HCT116 (cell line): ENCODE measurements at regions not wholly inside any gene's neighbourhood (a gene's known extent, or its start where the extent isn't known, plus 50 kb on each side); places are given as distances from the start of the nearest gene placed in this dataset.

Source experiments
- ATAC-seq: fragments of 200-7000 bp; cut with Tn5 transposase; 2 replicates; pipeline ENCODE4 v1.9.1; 2020; ENCODE audit warnings: mild to moderate bottlenecking, moderate library complexity
- BruUV-seq: library from RNA; stranded (reverse); fragments of 400-500 nt; replicated peaks from 2 replicates; lab custom pipeline; 2021; lab: Mats Ljungman, UMichigan
- CTCF ChIA-PET: fragments of 300-600 bp; sonication (Branson Sonifier 250); formaldehyde crosslinking; loops from one replicate; lab custom pipeline; 2021; ENCODE audit warnings: antibody characterized with exemption; lab: Charles Lee
- POLR2A ChIA-PET: fragments of 300-600, 350-600 bp; sonication (Branson Sonifier 250); formaldehyde crosslinking; loops from one replicate; lab custom pipeline; 2021; ENCODE audit warnings: antibody characterized with exemption; lab: Charles Lee
- RAD21 ChIA-PET, 2 experiments: fragments of 300-600 bp; sonication (Branson Sonifier 250); formaldehyde crosslinking; loops; one replicate each; lab custom pipeline; 2023; ENCODE audit warnings: low total read pairs in 2 of 2; ENCODE audit not compliant: uncharacterized antibody in 2 of 2, unreplicated experiment in 2 of 2, low non-redundant PET in 1 of 2; lab: Charles Lee
- DNase-seq: peaks from one replicate; pipeline ENCODE4 v3.0.0-alpha.2; 2010; ENCODE audit warnings: low read depth, low spot score
- H2AFZ ChIP-seq: fragments of 200-600 bp; shearing (Covaris generic), sonication (generic); 2 replicates; pipeline ENCODE4 v1.6.1; 2017; ENCODE audit warnings: low read depth, mixed run types, mixed read lengths, antibody characterized with exemption, low read length; ENCODE audit not compliant: poor library complexity, severe bottlenecking
- H3K27ac ChIP-seq: 2 replicates; pipeline ENCODE4 v1.5.1; 2012; ENCODE audit warnings: low read depth, low read length
- H3K27me3 ChIP-seq: fragments of 200-600 bp; sonication (generic); 2 replicates; pipeline ENCODE4 v1.6.1; 2016; ENCODE audit warnings: mixed run types, low read length, mixed read lengths; ENCODE audit not compliant: insufficient read depth
- H3K36me3 ChIP-seq, 2 experiments: fragments of 200-500 bp in 1 of 2; fragments of 200-600 bp in 1 of 2; sonication (Bioruptor generic) in 1 of 2; sonication (generic) in 1 of 2; 2 replicates each; pipeline versions ENCODE4 v1.5.1 to v1.6.1; 2014 to 2016; ENCODE audit warnings: low read length in 2 of 2, inconsistent platforms in 1 of 2, mixed read lengths in 1 of 2, mixed run types in 1 of 2; ENCODE audit not compliant: insufficient read depth in 2 of 2, control insufficient read depth in 1 of 2
- H3K4me1 ChIP-seq, 2 experiments: fragments of 200-600 bp in 1 of 2; sonication (generic) in 1 of 2; 2 replicates each; pipeline versions ENCODE4 v1.5.1 to v1.6.1; 2012 to 2017; ENCODE audit warnings: low read length in 2 of 2, inconsistent platforms in 1 of 2, mild to moderate bottlenecking in 1 of 2, mixed read lengths in 1 of 2, mixed run types in 1 of 2, moderate library complexity in 1 of 2; ENCODE audit not compliant: insufficient read depth in 2 of 2, control insufficient read depth in 1 of 2
- H3K4me2 ChIP-seq: fragments of 200-600 bp; sonication (generic); 2 replicates; pipeline ENCODE4 v1.6.1; 2017; ENCODE audit warnings: mixed run types, low read length, mixed read lengths
- H3K4me3 ChIP-seq, 2 experiments: fragments of 200-600 bp in 1 of 2; sonication (generic) in 1 of 2; replicated peaks in 1 of 2; 2 replicates each; pipeline ENCODE4 v1.5.1; 2011 to 2016; ENCODE audit warnings: low read length in 2 of 2, control low read depth in 1 of 2, low read depth in 1 of 2, mild to moderate bottlenecking in 1 of 2, mixed read lengths in 1 of 2, mixed run types in 1 of 2
- H3K79me2 ChIP-seq: fragments of 200-600 bp; sonication (generic); 2 replicates; pipeline ENCODE4 v1.6.1; 2017; ENCODE audit warnings: mild to moderate bottlenecking, mixed run types, low read length, moderate library complexity, mixed read lengths; ENCODE audit not compliant: insufficient read depth
- H3K9ac ChIP-seq: fragments of 200-600 bp; sonication (generic); 2 replicates; pipeline ENCODE4 v1.6.1; 2016; ENCODE audit warnings: low read length, mixed read lengths
- H3K9me2 ChIP-seq: fragments of 200-600 bp; sonication (generic), shearing (Covaris generic); 2 replicates; pipeline ENCODE4 v1.6.1; 2017; ENCODE audit warnings: mixed run types, mild to moderate bottlenecking, moderate library complexity; ENCODE audit not compliant: insufficient read depth
- H3K9me3 ChIP-seq, 2 experiments: fragments of 200-500 bp in 1 of 2; fragments of 200-600 bp in 1 of 2; sonication (Bioruptor generic) in 1 of 2; sonication (generic) in 1 of 2; 2 replicates each; pipeline ENCODE4 v1.6.1; 2014 to 2017; ENCODE audit warnings: low read length in 2 of 2, mixed read lengths in 2 of 2, inconsistent platforms in 1 of 2, low read depth in 1 of 2, mild to moderate bottlenecking in 1 of 2, mixed run types in 1 of 2, moderate library complexity in 1 of 2; ENCODE audit not compliant: control insufficient read depth in 1 of 2, insufficient read depth in 1 of 2
- H4K20me1 ChIP-seq: fragments of 200-600 bp; sonication (generic), shearing (Covaris generic); 2 replicates; pipeline ENCODE4 v1.6.1; 2017; ENCODE audit warnings: mixed run types, mild to moderate bottlenecking, moderate library complexity; ENCODE audit not compliant: insufficient read depth
- ATF3 ChIP-seq: IDR thresholded peaks from 2 replicates; pipeline ENCODE4 v1.6.1; 2012
- CBX3 ChIP-seq: IDR thresholded peaks from 2 replicates; pipeline ENCODE4 v1.6.1; 2012; ENCODE audit warnings: low read depth
- CEBPB ChIP-seq: IDR thresholded peaks from 2 replicates; pipeline ENCODE4 v1.6.1; 2012; ENCODE audit warnings: low read depth
- CTCF ChIP-seq, 3 experiments: fragments of 200-600 bp in 1 of 3; sonication (generic) in 1 of 3; IDR thresholded peaks in 2 of 3; conservative IDR thresholded peaks in 1 of 3; 2 replicates each; pipeline ENCODE4 v1.5.1; 2012 to 2017; ENCODE audit warnings: low read depth in 2 of 3, low read length in 2 of 3, antibody characterized with exemption in 1 of 3, borderline replicate concordance in 1 of 3, control low read depth in 1 of 3, mild to moderate bottlenecking in 1 of 3, mixed read lengths in 1 of 3, mixed run types in 1 of 3, moderate library complexity in 1 of 3; ENCODE audit not compliant: insufficient read depth in 1 of 3
- ELF1 ChIP-seq: IDR thresholded peaks from 2 replicates; pipeline ENCODE4 v1.6.1; 2012; ENCODE audit warnings: low read depth, borderline replicate concordance
- EZH2 ChIP-seq: fragments of 200-600 bp; sonication (generic); IDR thresholded peaks from 2 replicates; pipeline ENCODE4 v1.6.1; 2017; ENCODE audit warnings: antibody characterized with exemption, mixed run types
- MAX ChIP-seq: IDR thresholded peaks from 2 replicates; pipeline ENCODE4 v1.6.1; 2012
- POLR2A ChIP-seq: IDR thresholded peaks from 2 replicates; pipeline ENCODE4 v1.7.0; 2011; ENCODE audit warnings: borderline replicate concordance; ENCODE audit not compliant: insufficient read depth, insufficient read length; ENCODE audit errors: extremely low read depth
- POLR2AphosphoS5 ChIP-seq: IDR thresholded peaks from 2 replicates; pipeline ENCODE4 v1.6.1; 2011; ENCODE audit warnings: mild to moderate bottlenecking, low read depth, low read length, moderate library complexity
- SIN3A ChIP-seq: IDR thresholded peaks from 2 replicates; pipeline ENCODE4 v1.6.1; 2012; ENCODE audit warnings: low read depth
- SRF ChIP-seq: IDR thresholded peaks from 2 replicates; pipeline ENCODE4 v1.6.1; 2012; ENCODE audit warnings: low read depth
- ZBTB33 ChIP-seq: IDR thresholded peaks from 2 replicates; pipeline ENCODE4 v1.6.1; 2011; ENCODE audit warnings: mild to moderate bottlenecking, low read length, moderate library complexity; ENCODE audit not compliant: insufficient replicate concordance; ENCODE audit errors: extremely low read depth
- ZFX ChIP-seq: fragments of 450-650 bp; IDR thresholded peaks from 2 replicates; pipeline ENCODE4 v1.6.1; 2017
- ZNF274 ChIP-seq: fragments of 200-500 bp; sonication (Bioruptor generic); IDR thresholded peaks from 2 replicates; pipeline ENCODE4 v1.6.1; 2014; ENCODE audit warnings: mild to moderate bottlenecking, low read depth, low read length, inconsistent platforms
- intact Hi-C: fragments of 100-400 bp; cut with micrococcal nuclease; formaldehyde crosslinking; loops from 2 replicates; pipeline ENCODE4 v1.10.0; 2022

- ChIA-PET POLR2A (no interaction called here), CTCF (no interaction called here), RAD21 (no interaction called here)
- Histone ChIP-seq H2AFZ (no peak overlapping the region), H3K27me3 (peaks cover 6% of the 10 kb centered on the region; the same call in 1 of the 2 replicates), H3K4me2 (no peak overlapping the region), H3K9me3 (no peaks in the 10 kb centered on the region), H3K4me3 (no peak overlapping the region), H3K36me3 (no peaks in the 10 kb centered on the region), H3K4me1 (no peaks in the 10 kb centered on the region), H3K9ac (no peak overlapping the region), H3K79me2 (no peaks in the 10 kb centered on the region), H3K27ac (no peak overlapping the region), H4K20me1 (no peaks in the 10 kb centered on the region), H3K9me2 (no peaks in the 10 kb centered on the region)
- TF ChIP-seq ELF1 (no peak), POLR2A (no peak), CTCF (IDR thresholded peaks at IDR 0.05 in 2 of 3, conservative IDR thresholded peaks at IDR 0.05 in 1 of 3; ENCODE audit: borderline replicate concordance in 1 of 3, insufficient read depth in 1 of 3, low read depth in 2 of 3, low read length in 2 of 3) (no peak), SIN3A (no peak), ATF3 (no peak), MAX (no peak), ZNF274 (no peak)
- intact Hi-C loops = no loop called here
- BruUV-seq = no TSS peak
- no peak for DNase-seq
- no peak for ATAC-seq
Observed at GRCh38 chr2:129239141-129239540, 740.3 kb upstream of the RAB6C start.

- ChIA-PET RAD21 (no interaction called here), CTCF (no interaction called here)
- TF ChIP-seq SIN3A = no peak
- TF ChIP-seq CTCF (IDR thresholded peaks at IDR 0.05 in 2 of 3, conservative IDR thresholded peaks at IDR 0.05 in 1 of 3; ENCODE audit: borderline replicate concordance in 1 of 3, insufficient read depth in 1 of 3, low read depth in 2 of 3, low read length in 2 of 3) = no peak
- no peak for TF ChIP-seq SRF
- TF ChIP-seq CBX3 = no peak
- no peak for TF ChIP-seq EZH2
- no peak for TF ChIP-seq ZBTB33
- TF ChIP-seq CEBPB = no peak
- TF ChIP-seq POLR2AphosphoS5 = no peak
- TF ChIP-seq ATF3 = no peak
- no peak for TF ChIP-seq ZFX
Observed at GRCh38 chr2:129240061-129240460, 739.4 kb upstream of the RAB6C start.

More at GRCh38 chr2:129240061-129240460, 739.4 kb upstream of the RAB6C start:
- Histone ChIP-seq H3K9ac (no peak overlapping the region), H3K36me3 (no peaks in the 10 kb centered on the region), H3K27ac (no peak overlapping the region), H3K27me3 (peaks cover 6% of the 10 kb centered on the region; the same call in 1 of the 2 replicates), H3K4me3 (no peak overlapping the region), H3K4me1 (no peaks in the 10 kb centered on the region), H3K9me3 (no peaks in the 10 kb centered on the region), H2AFZ (no peak overlapping the region), H4K20me1 (no peaks in the 10 kb centered on the region), H3K9me2 (no peaks in the 10 kb centered on the region), H3K79me2 (no peaks in the 10 kb centered on the region), H3K4me2 (no peak overlapping the region)
- POLR2A ChIA-PET = no interaction called here
- no TSS peak for BruUV-seq
- ATAC-seq (no peak), DNase-seq (no peak)
- intact Hi-C loops = no loop called here
